ENCODE measurements at regions not wholly inside any gene's neighbourhood (a gene's known extent, or its start where the extent isn't known, plus 50 kb on each side); places are given as distances from the start of the nearest gene placed in this dataset.
"Not testable (repeated sequence)": the region's sequence is repeated elsewhere in the genome, so short reads cannot be mapped to it uniquely, and the experiment has no call there.

- DNase-seq = no peak
These were observed 703.9 kb upstream of the ANO3 start for GRCh38 chr11:25628030-25628429.

- DNase-seq = no peak
These were observed 698.7 kb upstream of the ANO3 start for GRCh38 chr11:25633230-25633629.

GRCh38 chr11:25649220-25649619 is 682.7 kb upstream of the ANO3 start:
- not testable (repeated sequence) for DNase-seq

GRCh38 chr11:25650319-25650718 is 681.6 kb upstream of the ANO3 start:
- no peak for DNase-seq

- no peak for DNase-seq
These were observed 676.3 kb upstream of the ANO3 start for GRCh38 chr11:25655636-25656035.

GRCh38 chr11:25658916-25659315 is 673.0 kb upstream of the ANO3 start:
- no peak for DNase-seq

GRCh38 chr11:25659706-25660105 is 672.2 kb upstream of the ANO3 start:
- peak; percentile 55 for DNase-seq

- DNase-seq = no peak
These were observed 664.1 kb upstream of the ANO3 start for GRCh38 chr11:25667871-25668270.

GRCh38 chr11:25691959-25692358 is 640.0 kb upstream of the ANO3 start:
- no peak for DNase-seq

- DNase-seq = no peak
These were observed 629.5 kb upstream of the ANO3 start for GRCh38 chr11:25702417-25702816.

- no peak for DNase-seq
These were observed 621.0 kb upstream of the ANO3 start for GRCh38 chr11:25710975-25711374.

GRCh38 chr11:25727944-25728343 is 604.0 kb upstream of the ANO3 start:
- no peak for DNase-seq

- no peak for DNase-seq
These were observed 601.7 kb upstream of the ANO3 start for GRCh38 chr11:25730230-25730629.

GRCh38 chr11:25733777-25734176 is 598.2 kb upstream of the ANO3 start:
- peak; percentile 12 for DNase-seq

GRCh38 chr11:25734591-25735211 is 597.2 kb upstream of the ANO3 start:
- DNase-seq = peak; percentile 67

GRCh38 chr11:25737071-25737675 is 594.8 kb upstream of the ANO3 start:
- DNase-seq = no peak

- no peak for DNase-seq
These were observed 590.0 kb upstream of the ANO3 start for GRCh38 chr11:25741886-25742285.

GRCh38 chr11:25742800-25743199 is 589.1 kb upstream of the ANO3 start:
- no peak for DNase-seq

GRCh38 chr11:25755381-25755780 is 576.5 kb upstream of the ANO3 start:
- DNase-seq = no peak

- no peak for DNase-seq
These were observed 575.9 kb upstream of the ANO3 start for GRCh38 chr11:25755918-25756584.

GRCh38 chr11:25758145-25758661 is 573.7 kb upstream of the ANO3 start:
- DNase-seq = no peak

GRCh38 chr11:25766332-25767015 is 565.5 kb upstream of the ANO3 start:
- no peak for DNase-seq

- no peak for DNase-seq
These were observed 562.6 kb upstream of the ANO3 start for GRCh38 chr11:25769287-25769686.

GRCh38 chr11:25771605-25772004 is 560.3 kb upstream of the ANO3 start:
- no peak for DNase-seq
